ENCODE measurements at regions not wholly inside any gene's neighbourhood (a gene's known extent, or its start where the extent isn't known, plus 50 kb on each side); places are given as distances from the start of the nearest gene placed in this dataset.

- TF ChIP-seq CTCF (IDR thresholded peaks at IDR 0.05): no peak
- TF ChIP-seq POLR2A (IDR thresholded peaks at IDR 0.05): no peak
These were observed 244.8 kb upstream of the MINDY3 start for GRCh38 chr10:16105082-16105481.
